K562 (cell line): ENCODE measurements at regions not wholly inside any gene's neighbourhood (a gene's known extent, or its start where the extent isn't known, plus 50 kb on each side); places are given as distances from the start of the nearest gene placed in this dataset.

Experiments
- ATAC-seq: fragments of 200-7000 bp; cut with Tn5 transposase; 3 replicates; pipeline ENCODE4 v1.9.1; 2020; ENCODE audit warnings: moderate library complexity
- BruUV-seq: library from RNA; stranded (reverse); fragments of 400-500 nt; replicated peaks from 2 replicates; lab custom pipeline; 2021; lab: Mats Ljungman, UMichigan
- CTCF ChIA-PET: fragments of 300-600 bp; formaldehyde crosslinking; extraction: SDS; loops from one replicate; lab custom pipeline; 2021; ENCODE audit warnings: low intra/inter-chr PET ratio; lab: Yijun Ruan, JAX
- POLR2A ChIA-PET: fragments of 300-600, 350-650 bp; sonication (Branson Sonifier 250); formaldehyde crosslinking; extraction: SDS; loops from one replicate; lab custom pipeline; 2021; ENCODE audit warnings: antibody characterized with exemption, inconsistent platforms; lab: Yijun Ruan, JAX
- DNase-seq, 4 experiments: peaks; one replicate each; pipeline versions ENCODE4 v3.0.0 to v3.0.0-alpha.2; 2011 to 2018; ENCODE audit warnings: low spot score in 3 of 4, mixed read lengths in 3 of 4; ENCODE audit errors: extremely low read depth in 1 of 4
- FAIRE-seq: peaks from 2 replicates; lab custom pipeline; 2011; peaks lifted over from hg19 to GRCh38; lab: Jason Lieb, UNC
- H2AFZ ChIP-seq: 2 replicates; pipeline ENCODE4 v1.6.0; 2011; ENCODE audit warnings: low read depth, low read length, control low read depth, inconsistent platforms
- H3K27ac ChIP-seq: fragments of 200-600 bp; 3 replicates; pipeline ENCODE4 v1.8.0; 2011; ENCODE audit warnings: low read depth, mild to moderate bottlenecking, control low read depth, inconsistent platforms, low read length, moderate library complexity, mixed read lengths; ENCODE audit errors: extremely low read depth
- H3K27me3 ChIP-seq, 2 experiments: fragments of 300-600 bp in 1 of 2; 2 replicates in 1 of 2; 3 replicates in 1 of 2; pipeline versions ENCODE4 v1.6.0 to v1.8.0; 2011; ENCODE audit warnings: inconsistent platforms in 2 of 2, low read length in 2 of 2, mild to moderate bottlenecking in 1 of 2, mixed read lengths in 1 of 2, moderate library complexity in 1 of 2; ENCODE audit not compliant: control insufficient read depth in 2 of 2, insufficient read depth in 2 of 2
- H3K36me3 ChIP-seq: fragments of 300-600 bp; 3 replicates; pipeline ENCODE4 v1.8.0; 2011; ENCODE audit warnings: mild to moderate bottlenecking, low read length, inconsistent platforms; ENCODE audit not compliant: control insufficient read depth, insufficient read depth
- H3K4me1 ChIP-seq, 2 experiments: fragments of 200-600 bp in 1 of 2; replicated peaks in 1 of 2; 2 replicates in 1 of 2; 3 replicates in 1 of 2; pipeline versions ENCODE4 v1.5.1 to v1.8.0; 2011; ENCODE audit warnings: inconsistent platforms in 2 of 2, low read length in 2 of 2, mild to moderate bottlenecking in 1 of 2, mixed read lengths in 1 of 2, moderate library complexity in 1 of 2; ENCODE audit not compliant: control insufficient read depth in 2 of 2, insufficient read depth in 2 of 2
- H3K4me2 ChIP-seq: 2 replicates; pipeline ENCODE4 v1.6.1; 2011; ENCODE audit warnings: low read length, control low read depth, inconsistent platforms, mixed read lengths; ENCODE audit not compliant: insufficient read depth
- H3K4me3 ChIP-seq: fragments of 200-600 bp; sonication (generic), shearing (Covaris generic); 2 replicates; pipeline ENCODE4 v1.5.1; 2016; ENCODE audit warnings: control low read depth, inconsistent platforms
- H3K79me2 ChIP-seq: fragments of 200-600 bp; 3 replicates; pipeline ENCODE4 v1.8.0; 2011; ENCODE audit warnings: low read length, inconsistent platforms; ENCODE audit not compliant: control insufficient read depth, insufficient read depth
- H3K9ac ChIP-seq, 2 experiments: 2 replicates each; pipeline versions ENCODE4 v1.6.0 to v1.6.1; 2011; ENCODE audit warnings: low read depth in 2 of 2, low read length in 2 of 2, control low read depth in 1 of 2, inconsistent platforms in 1 of 2, mild to moderate bottlenecking in 1 of 2, mixed read lengths in 1 of 2; ENCODE audit not compliant: insufficient read depth in 1 of 2
- H3K9me1 ChIP-seq: one replicate; pipeline ENCODE4 v1.6.0; 2011; ENCODE audit warnings: inconsistent platforms, mild to moderate bottlenecking, low read length, moderate library complexity; ENCODE audit not compliant: control insufficient read depth, insufficient read depth
- H3K9me3 ChIP-seq: replicated peaks from 2 replicates; pipeline ENCODE4 v1.5.1; 2011; ENCODE audit warnings: low read depth, low read length, inconsistent platforms; ENCODE audit not compliant: control insufficient read depth, insufficient read depth
- H4K20me1 ChIP-seq: replicated peaks from 2 replicates; pipeline ENCODE4 v1.6.1; 2011; ENCODE audit warnings: low read length, inconsistent platforms, mixed read lengths; ENCODE audit not compliant: control insufficient read depth, insufficient read depth
- HDAC2 ChIP-seq: fragments of 450-650 bp; IDR thresholded peaks from 2 replicates; pipeline ENCODE4 v1.6.1; 2016; ENCODE audit warnings: mild to moderate bottlenecking
- MCM3 ChIP-seq: fragments of 450-650 bp; IDR thresholded peaks from 2 replicates; pipeline ENCODE4 v1.6.1; 2016
- POLR3G ChIP-seq: IDR thresholded peaks from 2 replicates; pipeline ENCODE4 v1.6.1; 2011; ENCODE audit not compliant: insufficient read length, insufficient replicate concordance; ENCODE audit errors: extremely low read depth
- PRPF4 ChIP-seq: fragments of 200-400 bp; formaldehyde crosslinking; IDR thresholded peaks from one replicate; pipeline ENCODE4 v1.6.1; 2017; ENCODE audit warnings: low read length, low read depth, mild to moderate bottlenecking; ENCODE audit not compliant: insufficient read depth, poor library complexity, severe bottlenecking
- RB1 ChIP-seq: fragments of 450-650 bp; IDR thresholded peaks from 2 replicates; pipeline ENCODE4 v1.6.1; 2017; ENCODE audit warnings: low read depth, mild to moderate bottlenecking
- RBM17 ChIP-seq: fragments of 200-400 bp; formaldehyde crosslinking; IDR thresholded peaks from 2 replicates; pipeline ENCODE4 v1.6.1; 2017; ENCODE audit warnings: low read depth, mild to moderate bottlenecking, low read length, borderline replicate concordance
- RBM22 ChIP-seq: fragments of 200-400 bp; formaldehyde crosslinking; IDR thresholded peaks from 2 replicates; pipeline ENCODE4 v1.6.1; 2018; ENCODE audit warnings: low read length, low read depth; ENCODE audit not compliant: poor library complexity, severe bottlenecking
- SIN3B ChIP-seq: fragments of 450-650 bp; IDR thresholded peaks from 2 replicates; pipeline ENCODE4 v1.6.1; 2017; ENCODE audit warnings: low read depth, mild to moderate bottlenecking, moderate library complexity
- SMARCA4 ChIP-seq: fragments of 450-650 bp; IDR thresholded peaks from 2 replicates; pipeline ENCODE4 v1.6.1; 2016
- SRSF3 ChIP-seq: fragments of 200-400 bp; formaldehyde crosslinking; IDR thresholded peaks from 2 replicates; pipeline ENCODE4 v1.6.1; 2016; ENCODE audit warnings: mild to moderate bottlenecking, low read length, moderate library complexity; ENCODE audit not compliant: insufficient read depth
- ZNF347 ChIP-seq: fragments of 450-650 bp; formaldehyde crosslinking; IDR thresholded peaks from 2 replicates; pipeline ENCODE4 v1.4.0; 2020; ENCODE audit warnings: low read depth, mild to moderate bottlenecking, moderate library complexity
- WGBS: fragments of 100-300 bp; shearing (Covaris generic); methylation state at CpG from one replicate; pipeline ENCODE4 v1.1.6; 2016; ENCODE audit warnings: low coverage, mixed read lengths; ENCODE audit not compliant: insufficient coverage; ENCODE audit errors: missing lambda C conversion rate; 5-methylcytosine and 5-hydroxymethylcytosine counted together
- in situ Hi-C: fragments of 300-500 bp; cut with MboI; formaldehyde crosslinking; loops from 4 replicates; pipeline ENCODE4 v1.15.0; 2018; ENCODE audit warnings: inconsistent platforms, mixed read lengths
- intact Hi-C: fragments of 100-400 bp; cut with micrococcal nuclease; formaldehyde crosslinking; loops from 2 replicates; pipeline ENCODE4 v1.14.2; 2022

DNA sequence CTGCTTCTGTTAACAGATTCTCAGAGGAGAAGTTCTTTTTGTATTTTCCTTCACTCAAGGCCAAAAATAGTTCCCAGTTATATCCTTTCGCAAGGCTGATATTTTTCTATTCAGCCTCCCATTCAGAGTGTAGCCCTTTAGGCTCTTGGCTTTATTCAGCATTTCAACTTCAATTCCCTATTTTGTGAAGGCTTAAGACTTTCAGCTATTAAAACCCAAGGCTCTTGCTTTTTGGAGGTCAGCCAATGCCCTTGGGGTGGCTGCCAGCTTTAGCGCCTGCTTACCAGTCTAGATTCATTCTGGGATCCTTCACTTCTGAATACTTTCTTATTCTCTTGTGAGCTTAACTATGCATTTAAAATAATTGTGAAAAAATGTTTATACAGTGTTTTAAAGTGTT is 57.3 kb upstream of the ADGRA3 start:
- no peaks in the 10 kb centered on the region for H3K27me3 ChIP-seq
- no peak overlapping the region for H3K4me3 ChIP-seq
- TF ChIP-seq MCM3 (no peak), POLR3G (no peak), RB1 (no peak)
- BruUV-seq, result no TSS peak
- FAIRE-seq, result no peak
- intact Hi-C loops, result no loop called here
- no peaks in the 10 kb centered on the region for H3K9me1 ChIP-seq
- in situ Hi-C loops, result no loop called here
- no peaks in the 10 kb centered on the region for H4K20me1 ChIP-seq
- ChIA-PET POLR2A (no interaction called here), CTCF (no interaction called here)
- 0% methylated on average over 2 of the region's 2 CpGs for WGBS
- no peak overlapping the region for H3K4me2 ChIP-seq
- no peaks in the 10 kb centered on the region for H3K9me3 ChIP-seq
- H3K9ac ChIP-seq, result no peak overlapping the region
- no peaks in the 10 kb centered on the region for H3K4me1 ChIP-seq
- no peak for DNase-seq
- no peak for ATAC-seq
- H3K27ac ChIP-seq, result no peak overlapping the region
- H2AFZ ChIP-seq, result no peak overlapping the region
- H3K36me3 ChIP-seq, result no peaks in the 10 kb centered on the region
- H3K79me2 ChIP-seq, result no peaks in the 10 kb centered on the region

- Histone ChIP-seq H4K20me1 (no peaks in the 10 kb centered on the region), H3K36me3 (no peaks in the 10 kb centered on the region), H3K4me2 (no peak overlapping the region), H3K27me3 (no peaks in the 10 kb centered on the region), H3K9ac (no peak overlapping the region), H2AFZ (no peak overlapping the region), H3K9me1 (no peaks in the 10 kb centered on the region), H3K79me2 (no peaks in the 10 kb centered on the region), H3K9me3 (no peaks in the 10 kb centered on the region), H3K4me1 (no peaks in the 10 kb centered on the region), H3K27ac (no peak overlapping the region), H3K4me3 (no peak overlapping the region)
- in situ Hi-C loops, result no loop called here
- no TSS peak for BruUV-seq
- DNase-seq (no peak), ATAC-seq (no peak), FAIRE-seq (no peak)
- 6% methylated on average over 1 of the region's 1 CpG for WGBS
- CTCF ChIA-PET, result no interaction called here
- POLR2A ChIA-PET, result no interaction called here
- intact Hi-C loops, result no loop called here
- TF ChIP-seq ZNF347 (CRISPR knock-in tag) (no peak), PRPF4 (no peak), RBM17 (no peak), RBM22 (no peak), SIN3B (no peak), HDAC2 (no peak), SMARCA4 (no peak), SRSF3 (no peak)
Observed at GRCh38 chr4:22573641-22574040, 57.8 kb upstream of the ADGRA3 start.
